GM19240 (cell line): ENCODE measurements at regions not wholly inside any gene's neighbourhood (a gene's known extent, or its start where the extent isn't known, plus 50 kb on each side); places are given as distances from the start of the nearest gene placed in this dataset.
"Not testable (repeated sequence)": the region's sequence is repeated elsewhere in the genome, so short reads cannot be mapped to it uniquely, and the experiment has no call there.

Source experiments
- DNase-seq: peaks from one replicate; pipeline ENCODE4 v3.0.0; 2011; ENCODE audit warnings: low spot score; ENCODE audit not compliant: insufficient read length

GRCh38 chr20:53749499-53749898 lies 155.9 kb upstream of the ZNF217 start:
- no peak for DNase-seq

GRCh38 chr20:53748821-53749421 lies 155.3 kb upstream of the ZNF217 start:
- DNase-seq = no peak

GRCh38 chr20:53748176-53748575 lies 154.5 kb upstream of the ZNF217 start:
- no peak for DNase-seq

GRCh38 chr20:53743607-53744260 lies 150.1 kb upstream of the ZNF217 start:
- no peak for DNase-seq

GRCh38 chr20:53742685-53743081 lies 149.0 kb upstream of the ZNF217 start:
- DNase-seq = no peak

GRCh38 chr20:53741726-53742028 lies 148.0 kb upstream of the ZNF217 start:
- no peak for DNase-seq

GRCh38 chr20:53739799-53740785 lies 146.5 kb upstream of the ZNF217 start:
- no peak for DNase-seq

- DNase-seq = no peak
Observed at GRCh38 chr20:53738945-53739798, 145.5 kb upstream of the ZNF217 start.

- no peak for DNase-seq
Observed at GRCh38 chr20:53738039-53738944, 144.7 kb upstream of the ZNF217 start.

- no peak for DNase-seq
Observed at GRCh38 chr20:53737396-53738038, 143.9 kb upstream of the ZNF217 start.

- DNase-seq = no peak
Observed at GRCh38 chr20:53736757-53737395, 143.2 kb upstream of the ZNF217 start.

GRCh38 chr20:53736122-53736756 lies 142.6 kb upstream of the ZNF217 start:
- no peak for DNase-seq

GRCh38 chr20:53735536-53736050 lies 142.0 kb upstream of the ZNF217 start:
- DNase-seq = no peak

- DNase-seq = no peak
Observed at GRCh38 chr20:53734006-53734688, 140.5 kb upstream of the ZNF217 start.

GRCh38 chr20:53731595-53731994 lies 138.0 kb upstream of the ZNF217 start:
- no peak for DNase-seq

- no peak for DNase-seq
Observed at GRCh38 chr20:53728359-53728758, 134.7 kb upstream of the ZNF217 start.

- DNase-seq = not testable (repeated sequence)
Observed at GRCh38 chr20:53727239-53727638, 133.6 kb upstream of the ZNF217 start.

- no peak for DNase-seq
Observed at GRCh38 chr20:53725575-53725970, 131.9 kb upstream of the ZNF217 start.
